Kidney (tissue), 13 donors: ENCODE measurements at regions not wholly inside any gene's neighbourhood (a gene's known extent, or its start where the extent isn't known, plus 50 kb on each side); places are given as distances from the start of the nearest gene placed in this dataset.
A peak's percentile ranks its signal among the peaks of the same experiment; 100 is the strongest.

ENCODE experiments used
- DNase-seq, 5 donors: peaks; one replicate each; pipeline ENCODE4 v3.0.0-alpha.2; 2013 to 2020
- FAIRE-seq: peaks from 2 replicates; lab custom pipeline; 2012; peaks lifted over from hg19 to GRCh38; lab: Jason Lieb, UNC
- H3K27ac ChIP-seq, 2 donors: one replicate each; pipeline ENCODE4 v1.7.0; 2013; ENCODE audit warnings: low read depth in 2 of 2, low read length in 2 of 2, inconsistent platforms in 1 of 2
- H3K27me3 ChIP-seq: one replicate; pipeline ENCODE4 v1.7.1; 2013; ENCODE audit warnings: low read length, inconsistent platforms; ENCODE audit not compliant: control insufficient read depth, insufficient read depth
- H3K36me3 ChIP-seq, 3 donors: one replicate each; pipeline versions ENCODE4 v1.7.0 to v1.7.1; 2013; ENCODE audit warnings: low read length in 3 of 3, control low read depth in 1 of 3, inconsistent platforms in 1 of 3; ENCODE audit not compliant: insufficient read depth in 3 of 3, control insufficient read depth in 2 of 3
- H3K4me1 ChIP-seq, 3 donors: one replicate each; pipeline versions ENCODE4 v1.7.0 to v1.7.1; 2013; ENCODE audit warnings: low read length in 3 of 3, inconsistent platforms in 1 of 3, low read depth in 1 of 3; ENCODE audit not compliant: control insufficient read depth in 2 of 3, insufficient read depth in 2 of 3
- H3K4me3 ChIP-seq, 3 donors: one replicate each; pipeline versions ENCODE4 v1.7.0 to v1.8.1; 2013; ENCODE audit warnings: low read length in 3 of 3, control low read depth in 1 of 3, inconsistent platforms in 1 of 3
- H3K9ac ChIP-seq, 3 donors: one replicate each; pipeline versions ENCODE4 v1.7.0 to v1.7.1; 2013; ENCODE audit warnings: low read length in 3 of 3, control low read depth in 1 of 3, inconsistent platforms in 1 of 3
- H3K9me3 ChIP-seq, 3 donors: one replicate each; pipeline versions ENCODE4 v1.7.0 to v1.7.1; 2013; ENCODE audit warnings: low read length in 3 of 3, control low read depth in 1 of 3, inconsistent platforms in 1 of 3; ENCODE audit not compliant: control insufficient read depth in 2 of 3, insufficient read depth in 1 of 3
- CTCF ChIP-seq: IDR thresholded peaks from 3 replicates; pipeline ENCODE4 v1.5.1; 2012; ENCODE audit warnings: mild to moderate bottlenecking, moderate library complexity, borderline replicate concordance; ENCODE audit not compliant: insufficient read depth; ENCODE audit errors: extremely low read depth
- intact Hi-C: fragments of 100-400 bp; cut with DNase I; formaldehyde crosslinking; loops from one replicate; pipeline ENCODE4 v1.11.1; 2022
- donor health status: control.
- donor health status: control.
- donor health status: control.
- donor health status: control.
- donor health status: control.
- donor health status: DM: yes; HTN: yes; CAD: no.
- donor health status: Normal renal cell carcinoma (clear cell type).

- Histone ChIP-seq H3K36me3 (no peaks in the 10 kb centered on the region), H3K27me3 (no peaks in the 10 kb centered on the region), H3K9ac (no peak overlapping the region), H3K4me3 (no peak overlapping the region), H3K9me3 (peaks cover 0 to 4% (median 0%) of the 10 kb centered on the region in 3 donors), H3K4me1 (no peaks in the 10 kb centered on the region), H3K27ac (no peak overlapping the region)
- DNase-seq (no peak), FAIRE-seq (no peak)
- intact Hi-C loops, result no loop called here
- no peak for TF ChIP-seq CTCF
These were observed 427.1 kb downstream of the EIPR1 start for GRCh38 chr2:2950403-2950952.

- H3K27me3 ChIP-seq, result no peaks in the 10 kb centered on the region
- FAIRE-seq (no peak), DNase-seq (no peak)
- H3K4me3 ChIP-seq, result no peak overlapping the region
- H3K36me3 ChIP-seq, result no peaks in the 10 kb centered on the region
- H3K9ac ChIP-seq, result no peak overlapping the region
- no peaks in the 10 kb centered on the region for H3K4me1 ChIP-seq
- TF ChIP-seq CTCF, result no peak
- H3K27ac ChIP-seq, result no peak overlapping the region
- peaks cover 0 to 9% (median 0%) of the 10 kb centered on the region in 3 donors for H3K9me3 ChIP-seq
- intact Hi-C loops, result no loop called here
These were observed 430.2 kb downstream of the EIPR1 start for GRCh38 chr2:2947406-2947805.

- no peak for TF ChIP-seq CTCF
- Histone ChIP-seq H3K9ac (no peak overlapping the region), H3K4me3 (no peak overlapping the region), H3K9me3 (peaks cover 0 to 9% (median 0%) of the 10 kb centered on the region in 3 donors), H3K27me3 (no peaks in the 10 kb centered on the region), H3K36me3 (no peaks in the 10 kb centered on the region), H3K27ac (no peak overlapping the region), H3K4me1 (no peaks in the 10 kb centered on the region)
- no peak for DNase-seq
- intact Hi-C loops, result no loop called here
- no peak for FAIRE-seq
These were observed 434.7 kb downstream of the EIPR1 start for GRCh38 chr2:2942906-2943305.

GRCh38 chr2:2942225-2942624, 435.4 kb downstream of the EIPR1 start:
- no peaks in the 10 kb centered on the region for H3K27me3 ChIP-seq
- no peak overlapping the region for H3K9ac ChIP-seq
- DNase-seq (peak in 1 of 5 donors; percentile 13), FAIRE-seq (no peak)
- no peaks in the 10 kb centered on the region for H3K36me3 ChIP-seq
- no peak overlapping the region for H3K27ac ChIP-seq
- peaks cover 0 to 9% (median 0%) of the 10 kb centered on the region in 3 donors for H3K9me3 ChIP-seq
- intact Hi-C loops, result no loop called here
- TF ChIP-seq CTCF, result no peak
- no peaks in the 10 kb centered on the region for H3K4me1 ChIP-seq
- H3K4me3 ChIP-seq, result no peak overlapping the region
